PC-3 (cell line): ENCODE measurements at regions not wholly inside any gene's neighbourhood (a gene's known extent, or its start where the extent isn't known, plus 50 kb on each side); places are given as distances from the start of the nearest gene placed in this dataset.

Source experiments
- ATAC-seq: fragments of 200-7000 bp; cut with Tn5 transposase; 2 replicates; pipeline ENCODE4 v1.9.1; 2020; ENCODE audit warnings: mild to moderate bottlenecking, moderate library complexity
- BruUV-seq: library from RNA; stranded (reverse); fragments of 400-500 nt; replicated peaks from 2 replicates; lab custom pipeline; 2021; lab: Mats Ljungman, UMichigan
- CTCF ChIA-PET: fragments of 300-600 bp; sonication (Branson Sonifier 250); formaldehyde crosslinking; loops from one replicate; lab custom pipeline; 2022; ENCODE audit warnings: antibody characterized with exemption; lab: Charles Lee
- POLR2A ChIA-PET: fragments of 300-600 bp; sonication (Branson Sonifier 250); formaldehyde crosslinking; loops from one replicate; lab custom pipeline; 2022; ENCODE audit warnings: antibody characterized with exemption; ENCODE audit not compliant: unreplicated experiment; lab: Charles Lee
- DNase-seq: peaks from one replicate; pipeline ENCODE4 v3.0.0-alpha.2; 2015
- H2AFZ ChIP-seq: fragments of 300-600 bp; sonication (generic); 2 replicates; pipeline ENCODE4 v1.6.0; 2016; ENCODE audit warnings: antibody characterized with exemption, low read length
- H3F3A ChIP-seq: fragments of 300-600 bp; sonication (generic); one replicate; pipeline ENCODE4 v1.6.0; 2017; ENCODE audit warnings: antibody characterized with exemption, low read length, control low read depth, mild to moderate bottlenecking; ENCODE audit not compliant: unreplicated experiment
- H3K27ac ChIP-seq: fragments of 300-600 bp; sonication (generic); 2 replicates; pipeline ENCODE4 v1.5.1; 2016; ENCODE audit warnings: mild to moderate bottlenecking, low read length
- H3K27me3 ChIP-seq: fragments of 300-600 bp; sonication (generic); 2 replicates; pipeline ENCODE4 v1.6.1; 2016; ENCODE audit warnings: low read length, mixed read lengths
- H3K36me3 ChIP-seq: fragments of 300-600 bp; sonication (generic); 2 replicates; pipeline ENCODE4 v1.6.1; 2016; ENCODE audit warnings: low read depth, mixed run types, low read length, mixed read lengths
- H3K4me1 ChIP-seq: fragments of 300-600 bp; sonication (generic); 2 replicates; pipeline ENCODE4 v1.5.1; 2016; ENCODE audit warnings: low read length; ENCODE audit not compliant: insufficient read depth
- H3K4me2 ChIP-seq: fragments of 300-600 bp; sonication (generic); 2 replicates; pipeline ENCODE4 v1.6.0; 2016; ENCODE audit warnings: low read length
- H3K4me3 ChIP-seq: fragments of 300-600 bp; sonication (generic); 2 replicates; pipeline ENCODE4 v1.5.1; 2016; ENCODE audit warnings: mild to moderate bottlenecking, low read length, mixed read lengths
- H3K79me2 ChIP-seq: fragments of 300-600 bp; sonication (generic); 2 replicates; pipeline ENCODE4 v1.6.1; 2017; ENCODE audit warnings: low read length, mixed read lengths
- H3K9ac ChIP-seq: fragments of 300-600 bp; sonication (generic); 2 replicates; pipeline ENCODE4 v1.6.0; 2016; ENCODE audit warnings: mild to moderate bottlenecking, low read length
- H3K9me2 ChIP-seq: fragments of 300-600 bp; sonication (generic); replicated peaks from 2 replicates; pipeline ENCODE4 v1.6.1; 2016; ENCODE audit warnings: mixed run types, low read length, mixed read lengths
- H3K9me3 ChIP-seq: fragments of 300-600 bp; sonication (generic); 2 replicates; pipeline ENCODE4 v1.6.1; 2016; ENCODE audit warnings: low read length, mixed read lengths
- H4K20me1 ChIP-seq: fragments of 300-600 bp; sonication (generic); 2 replicates; pipeline ENCODE4 v1.6.1; 2016; ENCODE audit warnings: low read length, mixed read lengths
- CTCF ChIP-seq: fragments of 300-600 bp; sonication (generic); conservative IDR thresholded peaks from 2 replicates; pipeline ENCODE4 v1.5.1; 2017; ENCODE audit warnings: antibody characterized with exemption, low read depth, mild to moderate bottlenecking, low read length
- EZH2 ChIP-seq: fragments of 300-600 bp; sonication (generic); IDR thresholded peaks from one replicate; pipeline ENCODE4 v1.6.1; 2017; ENCODE audit warnings: antibody characterized with exemption, mild to moderate bottlenecking, low read length; ENCODE audit not compliant: unreplicated experiment
- EZH2phosphoT487 ChIP-seq: fragments of 300-600 bp; sonication (generic); IDR thresholded peaks from 2 replicates; pipeline ENCODE4 v1.6.1; 2018; ENCODE audit warnings: mild to moderate bottlenecking, antibody characterized with exemption, low read length, borderline replicate concordance
- intact Hi-C: fragments of 100-400 bp; cut with micrococcal nuclease; formaldehyde crosslinking; loops from 2 replicates; pipeline ENCODE4 v1.9.0; 2023

DNA sequence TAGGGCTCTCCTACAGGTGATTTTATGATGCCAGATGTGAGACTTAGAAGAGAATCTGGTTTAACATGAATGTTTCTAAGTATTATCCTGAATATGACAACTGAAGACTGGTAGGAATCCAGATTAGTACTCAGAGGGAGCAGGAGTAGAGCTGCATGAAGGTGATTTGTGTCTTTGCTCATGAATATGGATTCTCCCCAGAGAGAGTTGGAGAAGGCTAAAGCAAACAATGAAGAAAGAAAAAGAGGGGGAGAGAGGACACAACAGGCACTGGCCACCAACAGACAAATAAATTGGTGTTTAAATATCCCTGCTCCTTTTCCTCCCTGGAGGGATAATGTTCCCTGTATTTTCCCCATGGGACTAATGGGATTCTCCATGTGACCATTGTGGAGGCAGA is 427.0 kb upstream of the KLF12 start:
- H3K4me3 ChIP-seq, result no peak overlapping the region
- H3K9me2 ChIP-seq, result no peaks in the 10 kb centered on the region
- TF ChIP-seq EZH2phosphoT487, result no peak
- TF ChIP-seq EZH2, result no peak
- TF ChIP-seq CTCF, result no peak
- ChIA-PET POLR2A (no interaction called here), CTCF (no interaction called here)
- H3F3A ChIP-seq, result no peaks in the 10 kb centered on the region
- no peak overlapping the region for H3K27ac ChIP-seq
- DNase-seq (no peak), ATAC-seq (no peak)
- no peak overlapping the region for H3K9ac ChIP-seq
- no peaks in the 10 kb centered on the region for H3K9me3 ChIP-seq
- no peaks in the 10 kb centered on the region for H3K4me1 ChIP-seq
- H3K27me3 ChIP-seq, result no peaks in the 10 kb centered on the region
- intact Hi-C loops, result no loop called here
- H3K79me2 ChIP-seq, result no peaks in the 10 kb centered on the region
- no peak overlapping the region for H2AFZ ChIP-seq
- H4K20me1 ChIP-seq, result no peaks in the 10 kb centered on the region
- BruUV-seq, result no TSS peak
- no peak overlapping the region for H3K4me2 ChIP-seq
- H3K36me3 ChIP-seq, result no peaks in the 10 kb centered on the region

DNA sequence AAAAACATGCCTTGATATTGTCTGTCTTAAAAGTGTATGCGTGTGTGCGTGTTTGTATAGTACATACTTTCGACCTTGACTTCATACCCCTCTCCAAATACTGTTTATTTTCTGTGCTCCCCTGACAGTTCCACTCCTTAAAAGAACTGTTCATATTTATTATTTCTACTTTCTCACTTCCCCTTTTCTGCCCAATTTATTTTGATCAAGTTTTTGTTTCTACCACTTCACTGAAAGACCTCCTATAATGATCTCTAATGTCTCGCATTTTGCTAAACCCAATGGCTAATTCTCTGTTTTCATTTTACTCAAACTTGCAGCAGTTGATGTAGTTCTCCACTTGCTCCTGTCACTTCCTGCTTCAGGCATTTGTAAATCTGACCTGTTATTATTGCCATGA is 426.1 kb upstream of the KLF12 start:
- ATAC-seq (no peak), DNase-seq (no peak)
- H3K27me3 ChIP-seq, result no peaks in the 10 kb centered on the region
- no peak overlapping the region for H3K27ac ChIP-seq
- no peak overlapping the region for H3K9ac ChIP-seq
- BruUV-seq, result no TSS peak
- no peaks in the 10 kb centered on the region for H3K9me3 ChIP-seq
- H3K4me1 ChIP-seq, result no peaks in the 10 kb centered on the region
- H3K36me3 ChIP-seq, result no peaks in the 10 kb centered on the region
- H3K4me2 ChIP-seq, result no peak overlapping the region
- no peak overlapping the region for H3K4me3 ChIP-seq
- POLR2A ChIA-PET, result no interaction called here
- no peak overlapping the region for H2AFZ ChIP-seq
- intact Hi-C loops, result no loop called here
- H3K9me2 ChIP-seq, result no peaks in the 10 kb centered on the region
- CTCF ChIA-PET, result no interaction called here
- no peaks in the 10 kb centered on the region for H3K79me2 ChIP-seq
- TF ChIP-seq EZH2phosphoT487 (no peak), EZH2 (no peak), CTCF (no peak)
- no peaks in the 10 kb centered on the region for H4K20me1 ChIP-seq
- no peaks in the 10 kb centered on the region for H3F3A ChIP-seq

DNA sequence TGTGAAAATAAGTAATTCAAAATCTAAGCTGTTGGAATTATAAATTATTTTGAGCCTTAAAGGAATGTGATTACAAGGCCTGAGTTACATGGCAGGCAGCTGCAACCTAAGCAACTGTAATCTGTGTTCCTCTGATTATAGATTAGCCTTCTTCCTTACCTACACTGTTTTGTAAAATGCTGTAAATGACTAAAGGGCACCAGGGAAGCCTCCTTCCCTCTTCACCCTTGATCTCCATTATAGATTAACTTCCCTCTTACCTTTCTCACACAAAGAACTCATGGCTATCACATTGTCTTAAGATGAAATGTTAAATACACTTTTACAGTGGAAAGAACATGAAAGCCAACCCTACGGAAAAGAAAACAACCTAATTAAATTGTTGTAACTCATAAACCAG is 423.7 kb upstream of the KLF12 start:
- TF ChIP-seq EZH2, result no peak
- TF ChIP-seq CTCF, result no peak
- TF ChIP-seq EZH2phosphoT487, result no peak
- no peaks in the 10 kb centered on the region for H3K9me2 ChIP-seq
- no peaks in the 10 kb centered on the region for H3K4me1 ChIP-seq
- no peak overlapping the region for H2AFZ ChIP-seq
- H3K9me3 ChIP-seq, result no peaks in the 10 kb centered on the region
- H3K9ac ChIP-seq, result no peak overlapping the region
- no peak overlapping the region for H3K4me2 ChIP-seq
- no TSS peak for BruUV-seq
- H3K4me3 ChIP-seq, result no peak overlapping the region
- H3K79me2 ChIP-seq, result no peaks in the 10 kb centered on the region
- DNase-seq (no peak), ATAC-seq (no peak)
- intact Hi-C loops, result no loop called here
- H3F3A ChIP-seq, result no peaks in the 10 kb centered on the region
- POLR2A ChIA-PET, result no interaction called here
- no peaks in the 10 kb centered on the region for H4K20me1 ChIP-seq
- H3K27ac ChIP-seq, result no peak overlapping the region
- CTCF ChIA-PET, result no interaction called here
- H3K27me3 ChIP-seq, result no peaks in the 10 kb centered on the region
- no peaks in the 10 kb centered on the region for H3K36me3 ChIP-seq
